Neural cell (in vitro differentiated cells): ENCODE measurements at regions not wholly inside any gene's neighbourhood (a gene's known extent, or its start where the extent isn't known, plus 50 kb on each side); places are given as distances from the start of the nearest gene placed in this dataset.

ENCODE experiments used
- H2AFZ ChIP-seq: fragments of 200-600, 300-800 bp; sonication (generic), shearing (Covaris generic); 2 replicates; pipeline ENCODE4 v1.6.0; 2014; ENCODE audit warnings: low read depth, mild to moderate bottlenecking, antibody characterized with exemption, low read length, moderate library complexity
- H3F3A ChIP-seq: fragments of 200-600 bp; shearing (Covaris generic); 2 replicates; pipeline ENCODE4 v1.6.1; 2016; ENCODE audit warnings: mild to moderate bottlenecking, moderate library complexity, mixed read lengths, antibody characterized with exemption, low read length; ENCODE audit not compliant: insufficient read depth, poor library complexity, severe bottlenecking
- H3K27ac ChIP-seq: fragments of 200-600, 300-800 bp; sonication (generic), shearing (Covaris generic); 2 replicates; pipeline ENCODE4 v1.5.1; 2014; ENCODE audit warnings: mild to moderate bottlenecking, low read length, moderate library complexity
- H3K27me3 ChIP-seq: fragments of 300-800, 200-600 bp; sonication (generic), shearing (Covaris generic); 2 replicates; pipeline ENCODE4 v1.6.0; 2014; ENCODE audit warnings: mild to moderate bottlenecking, low read depth, low read length, moderate library complexity; ENCODE audit not compliant: insufficient read depth
- H3K36me3 ChIP-seq: fragments of 300-800, 200-600 bp; sonication (generic), shearing (Covaris generic); 2 replicates; pipeline ENCODE4 v1.5.1; 2014; ENCODE audit warnings: mild to moderate bottlenecking, antibody characterized with exemption, low read length, moderate library complexity; ENCODE audit not compliant: insufficient read depth
- H3K4me2 ChIP-seq: fragments of 300-800, 200-600 bp; sonication (generic), shearing (Covaris generic); 2 replicates; pipeline ENCODE4 v1.6.0; 2014; ENCODE audit warnings: mild to moderate bottlenecking, low read length
- H3K4me3 ChIP-seq: fragments of 300-800, 200-600 bp; sonication (generic), shearing (Covaris generic); 2 replicates; pipeline ENCODE4 v1.5.1; 2014; ENCODE audit warnings: mild to moderate bottlenecking, low read length, moderate library complexity
- H3K79me2 ChIP-seq: fragments of 200-600 bp; shearing (Covaris generic); replicated peaks from 2 replicates; pipeline ENCODE4 v1.6.0; 2014; ENCODE audit warnings: mild to moderate bottlenecking, low read length, moderate library complexity; ENCODE audit not compliant: insufficient read depth
- H3K9ac ChIP-seq: fragments of 300-800, 200-600 bp; sonication (generic), shearing (Covaris generic); 2 replicates; pipeline ENCODE4 v1.6.1; 2016; ENCODE audit warnings: mild to moderate bottlenecking, low read length, mixed read lengths
- H3K9me2 ChIP-seq: fragments of 200-600 bp; shearing (Covaris generic); 2 replicates; pipeline ENCODE4 v1.6.1; 2016; ENCODE audit warnings: mild to moderate bottlenecking, low read length, mixed read lengths; ENCODE audit not compliant: insufficient read depth
- H3K9me3 ChIP-seq: fragments of 200-600, 300-800 bp; sonication (generic), shearing (Covaris generic); 2 replicates; pipeline ENCODE4 v1.6.1; 2016; ENCODE audit warnings: mild to moderate bottlenecking, mixed run types, low read length, moderate library complexity, mixed read lengths
- H4K20me1 ChIP-seq: fragments of 200-600 bp; shearing (Covaris generic); 2 replicates; pipeline ENCODE4 v1.6.1; 2016; ENCODE audit warnings: mild to moderate bottlenecking, mixed run types; ENCODE audit not compliant: insufficient read depth
- EP300 ChIP-seq: fragments of 450-650 bp; conservative IDR thresholded peaks from 2 replicates; pipeline ENCODE4 v1.6.1; 2014; ENCODE audit warnings: antibody characterized with exemption, mild to moderate bottlenecking, moderate library complexity; ENCODE audit not compliant: poor library complexity, severe bottlenecking
- EZH2 ChIP-seq: fragments of 200-600, 300-800 bp; shearing (Covaris generic), sonication (generic); IDR thresholded peaks from 2 replicates; pipeline ENCODE4 v1.6.1; 2014; ENCODE audit warnings: antibody characterized with exemption, low read length, borderline replicate concordance, mild to moderate bottlenecking; ENCODE audit not compliant: insufficient read depth, poor library complexity, severe bottlenecking
- MXI1 ChIP-seq: fragments of 450-650 bp; conservative IDR thresholded peaks from 2 replicates; pipeline ENCODE4 v1.6.1; 2014; ENCODE audit warnings: antibody characterized with exemption, mild to moderate bottlenecking; ENCODE audit not compliant: poor library complexity, severe bottlenecking
- POLR2AphosphoS5 ChIP-seq: IDR thresholded peaks from 2 replicates; pipeline ENCODE4 v1.6.1; 2012
- RAD21 ChIP-seq: fragments of 450-650 bp; conservative IDR thresholded peaks from 2 replicates; pipeline ENCODE4 v1.6.1; 2014; ENCODE audit warnings: antibody characterized with exemption, mild to moderate bottlenecking, moderate library complexity
- SMC3 ChIP-seq: fragments of 450-650 bp; conservative IDR thresholded peaks from 2 replicates; pipeline ENCODE4 v1.6.1; 2014; ENCODE audit warnings: antibody characterized with exemption, mild to moderate bottlenecking, moderate library complexity; ENCODE audit not compliant: poor library complexity
- TAF1 ChIP-seq: IDR thresholded peaks from 2 replicates; pipeline ENCODE4 v1.6.1; 2012; ENCODE audit warnings: low read depth
- TF ChIP-seq, protein P1 (sequence below): IDR thresholded peaks from 2 replicates; pipeline ENCODE4 v1.6.1; 2012; ENCODE audit warnings: borderline replicate concordance
- TF ChIP-seq, protein P2 (sequence below): fragments of 450-650 bp; IDR thresholded peaks from 2 replicates; pipeline ENCODE4 v1.5.1; 2014; ENCODE audit warnings: antibody characterized with exemption, mild to moderate bottlenecking, moderate library complexity; ENCODE audit not compliant: poor library complexity, severe bottlenecking

DNA sequence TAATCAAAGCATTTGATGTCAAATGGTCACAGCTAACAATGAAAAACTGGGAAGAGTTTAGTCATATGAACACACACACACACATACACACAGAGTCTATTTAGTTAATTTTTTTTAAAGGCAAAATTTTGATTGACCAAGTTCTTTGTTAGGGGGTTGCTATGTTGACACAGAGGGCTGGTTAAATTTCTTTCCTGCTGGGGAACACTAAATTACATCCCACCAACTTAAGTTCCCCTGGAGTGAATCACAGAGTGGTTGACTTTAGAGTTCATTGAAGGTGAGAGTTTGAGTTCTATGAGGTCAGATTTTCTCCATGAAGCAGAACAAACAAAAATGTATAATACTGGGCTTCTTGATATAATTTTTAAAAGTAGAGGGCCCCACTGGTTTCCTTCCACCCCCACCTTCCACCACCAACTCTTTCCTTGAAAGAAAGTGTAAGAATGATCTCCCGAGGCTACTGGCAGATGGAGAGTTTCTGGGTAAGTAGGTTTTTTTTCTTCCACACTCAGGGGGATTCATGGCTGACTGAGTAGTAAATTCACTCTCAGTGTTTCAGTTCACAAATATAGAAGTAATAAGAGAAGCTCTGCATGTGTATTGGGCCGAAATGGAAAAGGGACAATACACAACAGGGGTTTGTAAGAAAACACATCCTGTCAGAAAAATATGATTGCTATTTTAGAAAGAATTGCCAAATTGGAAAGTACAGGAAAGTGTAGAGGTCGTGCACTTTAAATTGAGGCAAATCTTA lies 917.0 kb upstream of the LCORL start:
- no peaks in the 10 kb centered on the region for H3K9me2 ChIP-seq
- H3K27me3 ChIP-seq: no peaks in the 10 kb centered on the region
- H4K20me1 ChIP-seq: no peaks in the 10 kb centered on the region
- no peak overlapping the region for H3K4me3 ChIP-seq
- H3K4me2 ChIP-seq: no peak overlapping the region
- H2AFZ ChIP-seq: no peak overlapping the region
- H3K9me3 ChIP-seq: no peaks in the 10 kb centered on the region
- H3K36me3 ChIP-seq: no peaks in the 10 kb centered on the region
- no peaks in the 10 kb centered on the region for H3K79me2 ChIP-seq
- H3K9ac ChIP-seq: no peak overlapping the region
- no peak for TF ChIP-seq SMC3
- no peak for TF ChIP-seq TAF1
- TF ChIP-seq, protein P1, sequence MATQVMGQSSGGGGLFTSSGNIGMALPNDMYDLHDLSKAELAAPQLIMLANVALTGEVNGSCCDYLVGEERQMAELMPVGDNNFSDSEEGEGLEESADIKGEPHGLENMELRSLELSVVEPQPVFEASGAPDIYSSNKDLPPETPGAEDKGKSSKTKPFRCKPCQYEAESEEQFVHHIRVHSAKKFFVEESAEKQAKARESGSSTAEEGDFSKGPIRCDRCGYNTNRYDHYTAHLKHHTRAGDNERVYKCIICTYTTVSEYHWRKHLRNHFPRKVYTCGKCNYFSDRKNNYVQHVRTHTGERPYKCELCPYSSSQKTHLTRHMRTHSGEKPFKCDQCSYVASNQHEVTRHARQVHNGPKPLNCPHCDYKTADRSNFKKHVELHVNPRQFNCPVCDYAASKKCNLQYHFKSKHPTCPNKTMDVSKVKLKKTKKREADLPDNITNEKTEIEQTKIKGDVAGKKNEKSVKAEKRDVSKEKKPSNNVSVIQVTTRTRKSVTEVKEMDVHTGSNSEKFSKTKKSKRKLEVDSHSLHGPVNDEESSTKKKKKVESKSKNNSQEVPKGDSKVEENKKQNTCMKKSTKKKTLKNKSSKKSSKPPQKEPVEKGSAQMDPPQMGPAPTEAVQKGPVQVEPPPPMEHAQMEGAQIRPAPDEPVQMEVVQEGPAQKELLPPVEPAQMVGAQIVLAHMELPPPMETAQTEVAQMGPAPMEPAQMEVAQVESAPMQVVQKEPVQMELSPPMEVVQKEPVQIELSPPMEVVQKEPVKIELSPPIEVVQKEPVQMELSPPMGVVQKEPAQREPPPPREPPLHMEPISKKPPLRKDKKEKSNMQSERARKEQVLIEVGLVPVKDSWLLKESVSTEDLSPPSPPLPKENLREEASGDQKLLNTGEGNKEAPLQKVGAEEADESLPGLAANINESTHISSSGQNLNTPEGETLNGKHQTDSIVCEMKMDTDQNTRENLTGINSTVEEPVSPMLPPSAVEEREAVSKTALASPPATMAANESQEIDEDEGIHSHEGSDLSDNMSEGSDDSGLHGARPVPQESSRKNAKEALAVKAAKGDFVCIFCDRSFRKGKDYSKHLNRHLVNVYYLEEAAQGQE: no peak
- no peak for TF ChIP-seq POLR2AphosphoS5
- TF ChIP-seq, protein P2, sequence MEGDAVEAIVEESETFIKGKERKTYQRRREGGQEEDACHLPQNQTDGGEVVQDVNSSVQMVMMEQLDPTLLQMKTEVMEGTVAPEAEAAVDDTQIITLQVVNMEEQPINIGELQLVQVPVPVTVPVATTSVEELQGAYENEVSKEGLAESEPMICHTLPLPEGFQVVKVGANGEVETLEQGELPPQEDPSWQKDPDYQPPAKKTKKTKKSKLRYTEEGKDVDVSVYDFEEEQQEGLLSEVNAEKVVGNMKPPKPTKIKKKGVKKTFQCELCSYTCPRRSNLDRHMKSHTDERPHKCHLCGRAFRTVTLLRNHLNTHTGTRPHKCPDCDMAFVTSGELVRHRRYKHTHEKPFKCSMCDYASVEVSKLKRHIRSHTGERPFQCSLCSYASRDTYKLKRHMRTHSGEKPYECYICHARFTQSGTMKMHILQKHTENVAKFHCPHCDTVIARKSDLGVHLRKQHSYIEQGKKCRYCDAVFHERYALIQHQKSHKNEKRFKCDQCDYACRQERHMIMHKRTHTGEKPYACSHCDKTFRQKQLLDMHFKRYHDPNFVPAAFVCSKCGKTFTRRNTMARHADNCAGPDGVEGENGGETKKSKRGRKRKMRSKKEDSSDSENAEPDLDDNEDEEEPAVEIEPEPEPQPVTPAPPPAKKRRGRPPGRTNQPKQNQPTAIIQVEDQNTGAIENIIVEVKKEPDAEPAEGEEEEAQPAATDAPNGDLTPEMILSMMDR: no peak
- TF ChIP-seq MXI1: no peak
- TF ChIP-seq RAD21: no peak
- no peak for TF ChIP-seq EP300
- TF ChIP-seq EZH2: no peak
- no peak overlapping the region for H3K27ac ChIP-seq
- H3F3A ChIP-seq: no peaks in the 10 kb centered on the region

DNA sequence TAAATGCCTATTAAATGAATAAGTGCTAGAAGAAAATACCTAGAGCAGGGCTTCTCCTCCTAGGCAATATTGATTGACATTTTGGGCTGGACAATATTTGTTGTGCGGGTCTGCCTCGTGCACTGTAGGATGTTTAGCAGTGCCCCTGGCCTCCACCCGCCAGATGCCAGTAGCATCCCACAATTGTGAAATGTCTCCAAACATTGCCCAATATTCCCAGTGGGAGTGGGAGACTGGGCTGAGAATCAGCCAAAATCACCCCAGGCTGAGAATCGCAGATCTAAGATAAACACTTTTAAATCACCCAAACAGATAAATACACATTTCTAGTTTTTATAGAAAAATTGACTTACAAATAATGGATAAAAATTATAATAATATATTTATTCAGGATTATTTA lies 916.2 kb upstream of the LCORL start:
- H3K79me2 ChIP-seq: no peaks in the 10 kb centered on the region
- no peaks in the 10 kb centered on the region for H4K20me1 ChIP-seq
- no peaks in the 10 kb centered on the region for H3K27me3 ChIP-seq
- no peaks in the 10 kb centered on the region for H3K9me3 ChIP-seq
- H2AFZ ChIP-seq: no peak overlapping the region
- H3K9ac ChIP-seq: no peak overlapping the region
- no peak overlapping the region for H3K4me3 ChIP-seq
- no peaks in the 10 kb centered on the region for H3F3A ChIP-seq
- no peak for TF ChIP-seq SMC3
- TF ChIP-seq, protein P1: no peak
- no peak for TF ChIP-seq EZH2
- no peak for TF ChIP-seq POLR2AphosphoS5
- no peak for TF ChIP-seq EP300
- no peak for TF ChIP-seq TAF1
- TF ChIP-seq RAD21: no peak
- TF ChIP-seq MXI1: no peak
- TF ChIP-seq, protein P2: no peak
- no peaks in the 10 kb centered on the region for H3K36me3 ChIP-seq
- no peak overlapping the region for H3K4me2 ChIP-seq
- H3K27ac ChIP-seq: no peak overlapping the region
- no peaks in the 10 kb centered on the region for H3K9me2 ChIP-seq
